ENCODE measurements at regions not wholly inside any gene's neighbourhood (a gene's known extent, or its start where the extent isn't known, plus 50 kb on each side); places are given as distances from the start of the nearest gene placed in this dataset.

DNA sequence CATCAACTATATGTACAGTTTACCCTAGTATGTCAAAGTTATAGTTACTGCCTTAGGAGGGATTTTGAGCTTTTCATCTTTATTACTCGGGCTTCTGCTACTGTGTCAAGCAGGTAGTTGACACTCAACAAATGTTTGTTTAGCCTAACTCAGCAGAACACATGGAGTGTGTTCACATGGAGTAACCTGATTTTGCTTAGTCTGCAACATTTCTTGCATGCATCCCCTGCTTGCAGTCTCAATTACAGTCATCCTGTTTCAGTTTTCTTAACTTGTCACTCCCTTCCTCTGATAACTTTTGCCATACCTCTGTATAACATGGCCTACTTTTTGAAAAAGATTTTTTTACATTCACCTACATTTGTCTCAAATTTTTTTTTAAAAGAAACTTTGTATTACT lies 135.5 kb downstream of the NMUR2 start:
- DNase-seq, result no peak

GRCh38 chr5:152264645-152265254 lies 140.3 kb downstream of the NMUR2 start:
- no peak for DNase-seq

- no peak for DNase-seq
Measured at GRCh38 chr5:152262667-152263066, 142.4 kb downstream of the NMUR2 start.

DNA sequence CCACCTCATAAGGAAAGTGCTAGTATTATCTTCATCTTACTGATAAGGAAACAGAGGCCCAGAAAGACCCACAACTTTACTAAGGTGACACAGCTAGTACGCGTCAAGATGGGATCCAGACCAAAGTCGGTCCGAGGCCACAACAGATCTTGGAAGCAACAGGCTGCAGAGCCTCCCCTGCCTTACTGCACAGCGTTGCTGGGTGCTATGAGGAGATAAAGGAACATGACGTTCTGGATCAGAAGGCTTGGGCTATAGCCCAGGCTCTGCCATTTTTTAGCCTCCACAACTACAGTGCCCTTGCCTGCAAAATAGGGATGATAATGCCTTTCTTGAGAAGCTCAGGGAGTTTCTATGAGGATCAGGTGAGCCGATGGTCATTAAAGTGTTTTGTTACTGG lies 144.1 kb downstream of the NMUR2 start:
- DNase-seq, result no peak

DNA sequence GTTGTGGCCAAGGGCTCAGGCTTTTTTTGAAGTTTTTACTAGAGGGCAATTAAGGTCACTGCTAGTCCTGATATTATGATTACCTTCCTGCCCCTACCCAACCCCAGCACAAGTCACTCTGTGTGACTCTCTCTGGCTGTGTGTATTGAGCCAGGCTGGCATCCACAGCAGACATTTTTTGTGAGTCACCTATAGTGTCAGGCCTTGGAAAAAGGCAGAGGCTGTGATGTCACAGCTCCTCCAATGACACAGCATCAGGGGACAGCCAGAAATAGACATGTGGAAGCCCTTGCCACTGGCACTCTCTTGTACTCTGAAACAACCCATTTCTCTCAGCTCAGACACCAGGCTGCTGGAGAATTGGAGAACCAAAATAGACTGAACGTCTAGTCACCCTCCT lies 145.4 kb downstream of the NMUR2 start:
- no peak for DNase-seq

DNA sequence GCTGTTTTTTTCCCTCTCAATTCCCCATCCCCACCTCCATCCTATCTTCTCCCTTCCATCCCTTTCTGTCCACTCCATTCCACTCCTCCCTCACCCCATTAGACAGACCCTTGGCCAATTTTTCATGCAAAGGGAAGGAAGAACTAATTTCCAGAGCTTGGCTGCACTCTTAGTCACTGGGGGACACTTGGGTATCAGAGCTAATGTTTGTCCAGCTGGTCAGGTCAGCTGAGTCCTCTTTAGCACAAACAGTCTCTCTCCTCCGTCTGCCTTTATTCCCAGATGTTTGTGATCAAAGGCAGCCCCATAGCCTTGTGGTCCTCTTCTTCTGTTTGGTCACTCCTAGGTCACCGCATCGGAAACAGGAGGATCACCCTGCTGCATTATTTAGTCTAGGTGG lies 148.5 kb downstream of the NMUR2 start:
- DNase-seq, result no peak

GRCh38 chr5:152255411-152255810 lies 149.7 kb downstream of the NMUR2 start:
- DNase-seq, result no peak

DNA sequence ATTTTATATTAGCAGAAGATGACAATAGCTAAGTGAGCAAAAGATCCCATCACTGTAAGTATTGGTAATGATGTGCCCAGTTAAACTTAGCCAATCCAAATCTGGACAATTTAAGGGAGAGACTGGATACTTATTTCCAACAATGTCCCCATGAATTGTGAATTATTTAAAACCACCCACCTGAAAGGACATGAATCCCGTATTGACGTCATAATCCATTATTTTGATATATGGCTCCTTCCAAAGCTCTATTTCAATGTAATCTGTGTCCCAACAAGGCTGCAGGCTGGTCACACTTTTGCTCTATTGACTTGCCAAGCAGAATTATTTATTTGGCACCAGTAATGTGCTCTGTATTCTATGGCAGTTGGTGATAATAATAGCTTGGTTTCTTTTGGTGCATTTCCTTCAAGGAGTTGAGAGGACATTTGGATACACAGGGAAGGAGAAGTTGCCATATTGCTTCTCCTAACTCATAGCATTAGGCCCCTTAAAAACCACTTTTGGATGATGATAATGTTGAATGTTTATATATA lies 157.2 kb downstream of the NMUR2 start:
- no peak for DNase-seq

DNA sequence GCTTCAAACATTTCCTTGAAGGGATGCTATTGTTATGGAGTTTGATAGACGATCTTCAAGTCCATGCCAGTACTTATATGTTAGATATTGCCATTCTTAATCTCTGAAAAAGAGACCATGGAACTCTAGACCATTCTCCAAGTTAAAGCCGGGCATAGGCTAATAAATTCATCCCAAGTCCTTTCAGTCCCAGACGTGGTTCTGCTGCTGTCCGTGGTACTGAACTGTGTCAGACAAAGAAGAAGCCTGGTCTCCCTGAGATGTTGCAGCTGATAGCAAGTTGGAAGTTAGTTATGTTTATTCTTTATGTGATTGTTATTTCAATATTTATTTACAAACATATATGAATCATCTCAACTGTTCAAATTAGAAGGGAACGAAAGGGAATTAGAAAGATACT lies 158.7 kb downstream of the NMUR2 start:
- DNase-seq, result peak; percentile 1

- no peak for DNase-seq
Measured at GRCh38 chr5:152237531-152237930, 167.5 kb downstream of the NMUR2 start.

- DNase-seq, result no peak
Measured at GRCh38 chr5:152226191-152226590, 178.9 kb downstream of the NMUR2 start.

DNA sequence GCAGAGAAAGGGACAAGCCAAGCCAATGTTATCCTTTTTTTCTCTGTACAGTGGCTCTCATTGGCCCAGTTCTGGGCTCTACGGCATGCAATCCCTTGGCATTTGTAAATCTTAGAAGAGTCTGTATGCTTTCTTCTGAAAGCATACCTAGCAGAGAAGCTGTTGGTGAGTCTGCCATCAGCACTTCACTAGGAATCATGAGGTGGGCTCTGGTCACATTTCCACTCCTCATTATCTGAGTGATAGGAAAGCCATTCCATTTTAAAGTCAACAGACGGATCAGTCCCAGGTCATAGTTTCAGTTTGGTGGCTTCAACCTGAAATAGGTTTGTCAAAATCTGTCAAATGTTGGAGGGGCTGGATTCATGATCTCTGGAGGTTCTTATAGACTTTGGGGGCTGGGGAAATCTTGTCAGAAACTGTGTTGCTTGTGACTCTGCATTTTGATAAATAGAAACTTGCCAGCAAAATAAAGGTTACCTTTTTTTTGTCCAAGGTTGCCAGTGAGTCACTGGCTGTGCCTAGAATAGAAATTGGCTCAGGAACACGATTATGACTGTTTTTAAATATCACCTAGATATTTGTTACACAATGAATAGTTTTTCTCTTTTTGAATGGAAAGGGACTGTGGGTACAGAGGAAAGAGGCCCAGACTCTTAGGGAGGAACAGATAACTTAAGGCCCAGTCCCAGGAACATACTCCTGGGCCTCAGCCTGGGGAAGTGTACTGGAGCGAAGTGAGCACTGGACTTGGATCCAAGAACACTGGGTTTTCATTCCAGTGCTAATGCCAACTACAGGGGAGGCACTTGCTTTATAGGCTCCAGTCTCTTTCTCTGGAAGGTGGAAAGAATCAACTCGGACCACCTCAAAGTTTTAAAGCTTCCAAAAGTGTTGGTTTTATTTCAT lies 183.1 kb downstream of the NMUR2 start:
- no peak for DNase-seq

- DNase-seq, result no peak
Measured at GRCh38 chr5:152218694-152219093, 186.4 kb downstream of the NMUR2 start.

DNA sequence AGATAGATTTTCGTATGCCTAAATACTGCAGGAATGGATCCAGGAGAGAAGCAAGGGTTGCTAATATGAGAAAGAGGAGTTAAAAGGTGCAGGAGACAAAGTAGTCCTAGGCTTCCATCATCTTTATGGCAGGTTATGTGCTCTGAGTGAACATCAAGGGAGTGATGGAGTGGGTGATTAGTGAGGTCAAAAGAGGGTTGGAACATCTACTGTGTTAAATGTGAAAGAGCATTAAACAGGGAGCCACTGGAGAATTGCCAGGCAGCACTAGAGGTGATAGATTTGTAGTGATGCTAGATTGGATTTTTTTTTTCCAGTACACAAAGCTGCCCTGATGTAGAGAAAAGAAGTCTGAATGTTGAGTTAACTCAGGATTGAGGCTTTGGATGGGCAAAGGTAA lies 199.3 kb downstream of the NMUR2 start:
- no peak for DNase-seq

DNA sequence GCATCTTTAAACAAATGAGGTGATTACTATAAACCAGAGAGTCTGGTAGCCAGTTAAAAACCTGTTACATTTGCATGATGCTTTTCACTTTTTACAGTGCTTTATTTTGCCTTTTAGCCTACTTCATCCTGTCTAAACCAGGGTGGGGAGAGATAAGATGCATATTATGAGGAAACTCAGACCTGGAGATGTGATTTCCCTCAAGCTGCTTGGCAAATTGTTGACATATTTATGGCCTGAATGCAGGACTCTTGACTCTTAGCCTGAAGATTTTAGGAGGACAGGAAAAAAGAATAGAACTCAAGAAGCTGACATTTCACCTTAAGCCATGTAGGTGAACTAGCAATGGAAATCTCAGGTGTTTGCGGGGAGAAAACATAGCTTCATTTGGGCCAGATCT lies 202.8 kb downstream of the NMUR2 start:
- DNase-seq, result no peak

- no peak for DNase-seq
Measured at GRCh38 chr5:152193391-152194107, 211.5 kb downstream of the NMUR2 start.

DNA sequence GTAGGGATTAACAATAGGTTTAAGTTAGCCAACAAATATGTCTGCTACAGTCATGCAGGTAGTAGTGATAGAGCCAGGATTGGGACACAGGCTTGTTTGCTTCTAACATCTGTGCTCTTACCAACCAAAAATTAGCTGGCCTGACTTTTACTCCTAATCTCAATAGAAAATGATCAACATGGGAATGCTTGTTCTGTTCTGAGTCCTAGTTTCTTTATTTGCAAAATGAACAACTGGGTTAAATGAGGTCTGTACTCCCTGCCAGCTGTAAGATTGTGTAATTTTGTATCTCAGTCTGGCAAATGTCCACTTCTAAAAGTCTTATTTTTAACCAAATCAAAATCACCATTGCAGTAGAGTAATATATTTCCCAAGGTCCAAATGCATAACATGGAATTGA lies 216.8 kb downstream of the NMUR2 start:
- DNase-seq, result no peak

DNA sequence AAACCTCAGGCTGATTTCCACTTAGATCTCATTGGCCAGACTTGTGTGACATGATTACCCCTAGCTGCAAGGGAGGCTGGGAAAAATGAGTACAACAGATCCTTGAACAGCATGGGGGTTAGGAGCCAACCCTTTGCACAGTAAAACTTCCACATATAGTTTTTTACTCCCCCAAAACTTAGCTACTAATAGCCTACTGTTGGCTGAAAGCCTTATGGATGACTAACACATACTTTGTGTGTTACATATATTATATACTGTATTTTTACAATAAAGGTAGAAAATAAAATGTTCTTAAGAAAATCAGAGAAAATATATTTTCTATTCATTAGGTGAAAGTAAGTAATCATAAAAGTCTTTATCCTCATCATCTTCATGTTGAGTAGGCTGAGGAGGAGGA lies 217.4 kb downstream of the NMUR2 start:
- no peak for DNase-seq

- DNase-seq, result no peak
Measured at GRCh38 chr5:152185547-152186245, 219.4 kb downstream of the NMUR2 start.

DNA sequence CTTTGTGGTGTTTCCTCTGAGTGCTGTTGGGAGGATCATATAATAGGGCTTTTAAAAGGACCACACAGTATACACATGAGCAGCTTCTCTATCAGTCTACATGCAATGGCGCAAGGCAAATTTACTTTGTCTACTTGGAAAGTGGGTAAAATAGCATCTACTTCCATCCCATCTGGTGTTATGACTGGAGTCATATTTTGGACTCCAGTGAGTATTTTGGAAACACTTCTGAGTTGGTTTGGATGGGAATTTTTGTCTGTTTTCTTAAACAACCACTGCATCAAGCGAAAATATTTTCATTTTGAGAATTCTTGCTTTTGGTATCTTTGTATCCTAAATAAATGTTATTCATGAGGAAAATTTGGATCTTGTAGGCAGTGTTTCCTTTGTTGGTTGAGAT lies 220.8 kb downstream of the NMUR2 start:
- no peak for DNase-seq

GRCh38 chr5:152181461-152181860 lies 223.6 kb downstream of the NMUR2 start:
- no peak for DNase-seq

DNA sequence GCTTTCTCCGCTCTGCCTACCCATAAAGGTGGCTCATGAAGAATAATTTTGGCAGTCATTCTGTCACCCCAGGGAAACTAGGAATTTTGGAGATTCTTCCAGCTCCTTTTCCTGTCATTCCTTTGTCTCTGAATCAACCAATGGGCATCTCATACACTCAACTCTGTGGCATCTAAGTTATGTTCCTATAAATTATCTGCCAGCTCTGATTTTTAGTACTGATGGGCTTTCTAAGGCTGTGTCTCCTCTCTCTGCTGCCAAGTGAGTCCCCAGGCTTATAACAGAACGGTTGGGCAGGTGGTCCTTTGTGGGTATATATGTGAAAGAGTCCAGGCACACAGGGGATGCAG lies 226.8 kb downstream of the NMUR2 start:
- no peak for DNase-seq
